CD4-positive, CD25-positive, alpha-beta regulatory T cell (primary cell): ENCODE measurements at regions not wholly inside any gene's neighbourhood (a gene's known extent, or its start where the extent isn't known, plus 50 kb on each side); places are given as distances from the start of the nearest gene placed in this dataset.

Experiments
- ATAC-seq, 2 donors: fragments of 150-1000 bp; cut with Tn5 transposase; one replicate each; pipeline ENCODE4 v1.10.0; 2021; ENCODE audit warnings: low read depth in 2 of 2, moderate number of reproducible peaks in 2 of 2, moderate library complexity in 1 of 2
- DNase-seq, 3 donors: peaks; one replicate each; pipeline versions ENCODE4 v3.0.0 to v3.0.0-alpha.2; 2012 to 2022; ENCODE audit warnings: mixed read lengths in 1 of 3
- H3K27ac ChIP-seq: one replicate; pipeline ENCODE4 v1.7.0; 2013; ENCODE audit warnings: mild to moderate bottlenecking, low read length; ENCODE audit not compliant: insufficient read depth, poor library complexity, severe bottlenecking
- H3K27me3 ChIP-seq: one replicate; pipeline ENCODE4 v1.7.0; 2013; ENCODE audit warnings: low read length; ENCODE audit not compliant: control insufficient read depth, insufficient read depth
- H3K36me3 ChIP-seq: one replicate; pipeline ENCODE4 v1.7.0; 2013; ENCODE audit warnings: mild to moderate bottlenecking, low read length, moderate library complexity; ENCODE audit not compliant: control insufficient read depth, insufficient read depth
- H3K4me1 ChIP-seq: 2 replicates; pipeline ENCODE4 v1.7.0; 2013; ENCODE audit warnings: mild to moderate bottlenecking, low read length; ENCODE audit not compliant: insufficient read depth, control insufficient read depth, poor library complexity, severe bottlenecking
- H3K4me3 ChIP-seq: one replicate; pipeline ENCODE4 v1.7.0; 2013; ENCODE audit warnings: low read depth, mild to moderate bottlenecking, low read length, moderate library complexity
- H3K9me3 ChIP-seq, 2 experiments: 1 replicate in 1 of 2; 2 replicates in 1 of 2; pipeline ENCODE4 v1.7.0; 2013; ENCODE audit warnings: low read length in 2 of 2, mild to moderate bottlenecking in 1 of 2, moderate library complexity in 1 of 2; ENCODE audit not compliant: control insufficient read depth in 2 of 2
- H3K27ac Mint-ChIP-seq, 3 donors: one replicate each; pipeline ENCODE4 v1.8.0; 2020 to 2022; ENCODE audit warnings: mild to moderate bottlenecking in 3 of 3, mixed read lengths in 3 of 3, moderate library complexity in 2 of 3
- H3K27me3 Mint-ChIP-seq: one replicate; pipeline ENCODE4 v1.8.0; 2022; ENCODE audit warnings: mild to moderate bottlenecking, mixed read lengths
- H3K36me3 Mint-ChIP-seq: one replicate; pipeline ENCODE4 v1.8.0; 2020; ENCODE audit warnings: mixed read lengths
- H3K4me1 Mint-ChIP-seq, 4 donors: one replicate each; pipeline ENCODE4 v1.8.0; 2020 to 2022; ENCODE audit warnings: mixed read lengths in 4 of 4, mild to moderate bottlenecking in 1 of 4
- H3K4me3 Mint-ChIP-seq, 4 donors: one replicate each; pipeline ENCODE4 v1.8.0; 2020 to 2022; ENCODE audit warnings: mild to moderate bottlenecking in 4 of 4, mixed read lengths in 4 of 4, moderate library complexity in 3 of 4
- H3K9me3 Mint-ChIP-seq, 7 donors: one replicate each; pipeline ENCODE4 v1.8.0; 2020 to 2022; ENCODE audit warnings: mixed read lengths in 7 of 7, mild to moderate bottlenecking in 3 of 7, moderate library complexity in 2 of 7

- no peaks in the 10 kb centered on the region for H3K36me3 ChIP-seq
- peaks cover 0 to 8% (median 4%) of the 10 kb centered on the region in 7 donors for H3K9me3 Mint-ChIP-seq
- no peak overlapping the region for H3K4me3 Mint-ChIP-seq
- H3K27ac ChIP-seq = no peak overlapping the region
- H3K9me3 ChIP-seq = no peaks in the 10 kb centered on the region
- ATAC-seq = no peak
- H3K4me3 ChIP-seq = no peak overlapping the region
- no peak overlapping the region for H3K27ac Mint-ChIP-seq
- H3K27me3 Mint-ChIP-seq = no peaks in the 10 kb centered on the region
- H3K27me3 ChIP-seq = no peaks in the 10 kb centered on the region
- H3K36me3 Mint-ChIP-seq = no peaks in the 10 kb centered on the region
- no peak for DNase-seq
- H3K4me1 Mint-ChIP-seq = no peaks in the 10 kb centered on the region
- no peaks in the 10 kb centered on the region for H3K4me1 ChIP-seq
These were observed 405.1 kb upstream of the ADAMTS5 start for GRCh38 chr21:27371975-27372331.

GRCh38 chr21:27371115-27371974, 404.5 kb upstream of the ADAMTS5 start:
- Mint-ChIP-seq H3K4me1 (no peaks in the 10 kb centered on the region), H3K27me3 (no peaks in the 10 kb centered on the region), H3K27ac (no peak overlapping the region), H3K36me3 (no peaks in the 10 kb centered on the region), H3K4me3 (no peak overlapping the region), H3K9me3 (peaks cover 0 to 8% (median 4%) of the 10 kb centered on the region in 7 donors)
- no peak for DNase-seq
- H3K27me3 ChIP-seq = no peaks in the 10 kb centered on the region
- H3K4me1 ChIP-seq = no peaks in the 10 kb centered on the region
- no peak for ATAC-seq
- H3K9me3 ChIP-seq = no peaks in the 10 kb centered on the region
- no peak overlapping the region for H3K27ac ChIP-seq
- no peaks in the 10 kb centered on the region for H3K36me3 ChIP-seq
- H3K4me3 ChIP-seq = no peak overlapping the region

- no peak for DNase-seq
- Mint-ChIP-seq H3K4me3 (no peak overlapping the region), H3K9me3 (peaks cover 0 to 9% (median 4%) of the 10 kb centered on the region in 7 donors), H3K27ac (no peak overlapping the region), H3K36me3 (no peaks in the 10 kb centered on the region), H3K27me3 (no peaks in the 10 kb centered on the region), H3K4me1 (no peaks in the 10 kb centered on the region)
- Histone ChIP-seq H3K4me3 (no peak overlapping the region), H3K27me3 (no peaks in the 10 kb centered on the region), H3K27ac (no peak overlapping the region), H3K36me3 (no peaks in the 10 kb centered on the region), H3K4me1 (no peaks in the 10 kb centered on the region), H3K9me3 (no peaks in the 10 kb centered on the region)
- ATAC-seq = no peak
These were observed 403.2 kb upstream of the ADAMTS5 start for GRCh38 chr21:27369978-27370571.

- ATAC-seq = no peak
- Histone ChIP-seq H3K9me3 (no peaks in the 10 kb centered on the region), H3K4me1 (no peaks in the 10 kb centered on the region), H3K36me3 (no peaks in the 10 kb centered on the region), H3K27me3 (no peaks in the 10 kb centered on the region), H3K4me3 (no peak overlapping the region), H3K27ac (no peak overlapping the region)
- no peak for DNase-seq
- no peaks in the 10 kb centered on the region for H3K4me1 Mint-ChIP-seq
- H3K9me3 Mint-ChIP-seq = peaks cover 0 to 9% (median 4%) of the 10 kb centered on the region in 7 donors
- no peaks in the 10 kb centered on the region for H3K27me3 Mint-ChIP-seq
- no peak overlapping the region for H3K4me3 Mint-ChIP-seq
- no peak overlapping the region for H3K27ac Mint-ChIP-seq
- no peaks in the 10 kb centered on the region for H3K36me3 Mint-ChIP-seq
These were observed 402.3 kb upstream of the ADAMTS5 start for GRCh38 chr21:27369234-27369633.

DNA sequence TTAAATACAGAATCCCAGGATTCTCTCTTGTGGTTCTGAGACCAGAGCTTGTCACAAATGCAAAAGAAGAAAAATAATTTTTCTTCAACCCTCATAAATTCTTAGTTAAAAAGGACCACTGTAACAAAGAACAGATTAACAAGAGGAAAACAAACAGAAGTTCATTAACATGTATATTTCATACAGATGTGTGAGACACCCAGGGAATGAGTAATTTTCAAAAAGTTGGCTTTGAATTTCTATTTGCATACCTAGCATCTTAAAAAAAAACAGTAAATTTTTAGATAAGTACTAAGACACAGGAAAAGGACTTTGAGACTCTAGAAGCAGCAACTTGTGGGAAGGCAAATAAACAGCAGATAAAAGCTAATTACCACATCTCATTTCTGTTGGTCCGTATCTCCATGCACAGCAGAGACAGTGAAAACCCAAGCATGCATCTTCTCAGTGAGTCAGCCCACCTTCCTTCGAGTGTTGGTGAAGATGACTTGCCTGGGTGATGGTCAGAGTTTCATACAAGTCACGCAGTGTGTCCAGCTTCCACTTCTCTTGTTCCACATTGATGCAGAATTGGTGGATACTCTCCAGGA, 399.9 kb upstream of the ADAMTS5 start:
- Histone ChIP-seq H3K27ac (no peak overlapping the region), H3K9me3 (no peaks in the 10 kb centered on the region), H3K4me1 (no peaks in the 10 kb centered on the region), H3K4me3 (no peak overlapping the region), H3K36me3 (no peaks in the 10 kb centered on the region), H3K27me3 (no peaks in the 10 kb centered on the region)
- H3K27me3 Mint-ChIP-seq = no peaks in the 10 kb centered on the region
- DNase-seq = no peak
- H3K4me1 Mint-ChIP-seq = no peaks in the 10 kb centered on the region
- H3K27ac Mint-ChIP-seq = no peak overlapping the region
- no peak for ATAC-seq
- no peak overlapping the region for H3K4me3 Mint-ChIP-seq
- peaks cover 0 to 9% (median 3%) of the 10 kb centered on the region in 7 donors for H3K9me3 Mint-ChIP-seq
- H3K36me3 Mint-ChIP-seq = no peaks in the 10 kb centered on the region

DNA sequence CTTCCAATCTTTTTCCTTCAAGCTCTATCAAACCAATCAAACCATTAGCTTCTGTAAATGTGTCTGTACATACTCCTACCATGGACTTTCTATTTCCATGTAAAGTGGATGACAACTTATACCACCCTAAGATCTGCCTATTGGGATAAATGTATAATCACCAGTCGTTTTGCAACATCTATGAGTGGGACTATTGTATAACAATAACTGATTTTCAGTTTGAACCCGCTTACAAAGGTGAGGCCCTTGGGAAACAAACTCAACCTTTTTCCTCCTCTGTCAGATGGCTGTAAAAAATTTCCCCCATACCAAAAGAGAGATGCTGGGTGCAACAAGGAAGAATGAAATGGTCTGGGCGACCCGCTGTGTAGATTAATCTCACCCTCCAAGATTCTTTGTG, 399.1 kb upstream of the ADAMTS5 start:
- ATAC-seq (no peak), DNase-seq (no peak)
- peaks cover 0 to 9% (median 3%) of the 10 kb centered on the region in 7 donors for H3K9me3 Mint-ChIP-seq
- H3K27ac Mint-ChIP-seq = no peak overlapping the region
- no peaks in the 10 kb centered on the region for H3K4me1 Mint-ChIP-seq
- H3K36me3 Mint-ChIP-seq = no peaks in the 10 kb centered on the region
- Histone ChIP-seq H3K9me3 (no peaks in the 10 kb centered on the region), H3K4me1 (no peaks in the 10 kb centered on the region), H3K4me3 (no peak overlapping the region), H3K27me3 (no peaks in the 10 kb centered on the region), H3K27ac (no peak overlapping the region), H3K36me3 (no peaks in the 10 kb centered on the region)
- no peak overlapping the region for H3K4me3 Mint-ChIP-seq
- H3K27me3 Mint-ChIP-seq = no peaks in the 10 kb centered on the region

GRCh38 chr21:27365394-27365793, 398.5 kb upstream of the ADAMTS5 start:
- Mint-ChIP-seq H3K27me3 (no peaks in the 10 kb centered on the region), H3K9me3 (peaks cover 0 to 10% (median 3%) of the 10 kb centered on the region in 7 donors), H3K4me3 (no peak overlapping the region), H3K27ac (no peak overlapping the region), H3K36me3 (no peaks in the 10 kb centered on the region), H3K4me1 (no peaks in the 10 kb centered on the region)
- ATAC-seq (no peak), DNase-seq (no peak)
- Histone ChIP-seq H3K4me1 (no peaks in the 10 kb centered on the region), H3K9me3 (no peaks in the 10 kb centered on the region), H3K27me3 (no peaks in the 10 kb centered on the region), H3K4me3 (no peak overlapping the region), H3K36me3 (no peaks in the 10 kb centered on the region), H3K27ac (no peak overlapping the region)
